GM18907 (cell line): ENCODE measurements at regions not wholly inside any gene's neighbourhood (a gene's known extent, or its start where the extent isn't known, plus 50 kb on each side); places are given as distances from the start of the nearest gene placed in this dataset.

Experiments used
- ATAC-seq: cut with Tn5 transposase; IDR thresholded peaks from one replicate; pipeline ENCODE4 v1.9.1; 2021; ENCODE audit warnings: mild to moderate bottlenecking, moderate library complexity; ENCODE audit not compliant: unreplicated experiment

DNA sequence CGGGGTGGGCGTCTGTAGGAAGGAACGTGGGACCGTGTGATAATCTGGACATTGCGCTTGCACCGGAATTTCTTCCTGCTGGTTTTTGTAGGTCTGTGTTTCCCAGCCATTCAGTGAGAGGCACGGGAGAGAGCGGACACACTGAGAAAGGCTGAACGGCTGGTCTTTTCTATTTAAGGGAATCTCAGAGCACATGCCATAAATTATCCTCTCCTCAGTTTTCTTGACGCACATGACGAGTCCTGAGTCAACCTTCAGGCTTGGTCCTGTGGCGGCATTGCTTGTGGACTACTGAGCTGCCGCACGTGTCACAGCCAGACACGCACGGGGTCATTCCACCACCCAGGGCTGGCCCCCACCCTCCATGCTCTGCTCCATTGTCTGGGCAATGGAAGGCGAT, 519.3 kb upstream of the ID2 start:
- no peak for ATAC-seq

DNA sequence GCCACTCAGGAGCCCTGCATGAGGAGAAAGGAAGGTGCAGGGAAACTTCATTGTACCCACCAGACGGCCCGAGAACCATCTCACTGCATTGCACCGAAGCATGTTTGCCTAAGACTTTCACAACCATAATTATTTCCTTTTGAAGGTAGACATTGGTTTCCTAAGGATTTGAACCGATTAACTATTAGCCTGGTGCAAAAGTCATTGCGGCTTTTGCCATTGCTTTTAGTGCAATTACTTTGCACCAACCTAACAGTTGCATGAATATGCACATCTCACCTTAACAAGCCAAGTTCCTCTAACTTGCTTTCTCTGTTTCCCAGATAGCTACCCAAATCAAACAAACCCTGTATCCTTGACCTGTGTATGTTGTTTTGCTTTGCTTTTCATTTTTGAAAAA, 516.3 kb upstream of the ID2 start:
- ATAC-seq = no peak

- no peak for ATAC-seq
Measured at GRCh38 chr2:8168022-8168717, 513.7 kb upstream of the ID2 start.

DNA sequence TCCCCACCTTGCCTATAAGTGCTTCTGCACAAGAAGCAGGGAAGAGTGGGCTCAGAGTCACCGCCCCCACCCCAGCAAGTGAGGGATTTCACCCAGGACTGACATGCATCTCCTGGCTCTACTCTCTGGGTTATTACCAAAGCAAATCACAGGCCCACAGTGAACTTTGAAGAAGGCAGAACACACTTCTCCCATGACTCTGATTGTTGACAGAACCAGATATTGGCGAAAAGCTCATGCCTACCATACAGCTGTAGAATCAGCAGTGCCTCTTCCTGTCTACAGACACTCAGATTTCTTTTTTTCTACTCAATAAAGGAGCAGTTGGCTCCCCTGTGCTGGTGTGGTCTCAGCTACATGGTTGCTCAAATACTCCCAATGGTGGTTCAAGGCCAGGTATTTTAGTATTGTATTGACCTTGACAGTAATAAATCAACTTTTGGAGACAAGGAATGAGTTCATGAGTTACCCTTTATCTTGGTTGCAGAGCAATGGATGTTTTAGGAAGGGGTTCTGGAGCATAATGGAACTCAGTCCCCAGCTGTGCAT, 512.9 kb upstream of the ID2 start:
- no peak for ATAC-seq

DNA sequence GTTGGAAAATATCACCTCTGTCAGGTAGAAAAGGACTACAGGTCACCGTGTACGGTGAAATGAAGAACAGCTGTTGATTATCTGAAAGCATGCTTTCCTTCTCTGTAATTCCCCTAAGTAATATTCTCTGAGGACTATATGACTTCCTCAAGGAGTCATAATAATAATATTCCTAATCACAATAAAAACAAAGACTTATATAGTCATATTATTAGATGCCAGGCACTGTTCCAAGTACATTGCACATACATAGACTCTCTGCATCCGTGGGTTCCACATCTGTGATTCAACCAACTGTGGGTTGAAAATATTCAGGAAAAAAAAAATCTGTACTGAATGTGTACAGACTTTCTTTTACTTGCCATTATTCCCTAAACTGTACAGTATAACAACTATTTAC, 512.4 kb upstream of the ID2 start:
- no peak for ATAC-seq

- no peak for ATAC-seq
Measured at GRCh38 chr2:8170552-8171327, 511.1 kb upstream of the ID2 start.

GRCh38 chr2:8171608-8172007, 510.2 kb upstream of the ID2 start:
- no peak for ATAC-seq

DNA sequence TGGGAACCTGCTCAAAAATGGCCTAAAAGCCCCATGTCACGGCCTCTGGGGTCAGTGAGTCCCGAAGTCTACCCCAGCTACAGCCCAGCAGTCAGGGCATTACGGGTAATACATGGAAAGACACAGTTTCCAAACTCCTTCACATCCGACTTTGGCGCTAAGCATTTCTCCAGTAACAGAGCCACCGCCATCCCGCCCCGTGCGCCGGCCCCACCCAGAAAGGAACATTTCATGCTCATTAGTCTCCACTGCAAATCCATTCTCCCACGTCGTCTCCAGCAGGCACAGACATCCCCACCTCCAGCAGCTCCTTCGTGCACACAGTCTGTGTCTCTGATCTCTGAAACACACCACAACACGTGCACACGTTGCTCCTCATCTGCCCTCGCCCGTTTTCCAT, 509.2 kb upstream of the ID2 start:
- ATAC-seq = no peak

DNA sequence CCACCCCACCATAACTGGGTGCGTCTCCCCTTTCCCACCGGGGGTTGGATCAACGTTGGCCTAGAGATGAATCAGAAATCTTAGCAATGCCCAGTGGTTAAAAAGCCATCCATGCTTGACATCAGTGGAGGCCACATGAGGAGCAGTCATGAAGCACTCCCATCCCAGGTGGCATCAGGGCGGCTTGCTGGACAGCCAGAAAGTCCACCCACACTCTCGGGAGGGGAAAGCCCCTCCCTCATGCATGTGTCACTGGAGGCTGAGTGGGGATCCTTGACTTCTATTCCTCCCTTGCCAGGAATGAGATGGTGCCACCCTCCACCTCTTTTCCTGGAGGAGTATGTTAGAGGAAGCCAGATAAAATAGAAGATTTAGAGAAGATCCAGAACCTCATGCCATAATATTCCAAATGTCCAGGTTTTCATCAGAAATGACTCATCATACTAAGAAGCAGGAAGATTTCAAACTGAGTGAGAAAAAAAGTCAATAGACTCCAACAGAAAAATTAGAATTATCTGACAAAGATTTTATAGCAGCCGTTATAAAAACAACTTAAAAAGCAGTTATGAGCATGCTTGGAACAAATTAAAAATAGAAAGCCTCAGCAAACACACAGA, 507.1 kb upstream of the ID2 start:
- no peak for ATAC-seq

GRCh38 chr2:8176887-8177286, 505.0 kb upstream of the ID2 start:
- ATAC-seq = no peak

DNA sequence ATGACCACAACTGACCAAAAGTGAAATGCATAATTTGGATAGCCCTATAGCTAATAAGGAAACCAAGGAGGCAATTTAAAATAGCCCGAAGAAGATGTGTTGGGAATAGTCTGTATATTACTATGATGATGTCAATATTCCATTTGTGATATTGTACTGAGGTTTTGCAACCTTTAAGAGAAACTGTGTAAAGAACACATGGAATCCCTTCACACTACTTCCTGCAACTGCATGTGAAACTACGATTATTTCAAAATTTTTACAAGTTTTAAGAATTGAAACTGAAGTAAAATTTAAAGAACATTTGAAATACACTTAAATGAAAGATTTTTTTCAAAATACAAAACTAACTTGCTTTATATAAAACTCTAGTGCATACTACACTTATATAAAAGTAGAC, 504.3 kb upstream of the ID2 start:
- no peak for ATAC-seq

GRCh38 chr2:8178911-8179310, 502.9 kb upstream of the ID2 start:
- no peak for ATAC-seq

DNA sequence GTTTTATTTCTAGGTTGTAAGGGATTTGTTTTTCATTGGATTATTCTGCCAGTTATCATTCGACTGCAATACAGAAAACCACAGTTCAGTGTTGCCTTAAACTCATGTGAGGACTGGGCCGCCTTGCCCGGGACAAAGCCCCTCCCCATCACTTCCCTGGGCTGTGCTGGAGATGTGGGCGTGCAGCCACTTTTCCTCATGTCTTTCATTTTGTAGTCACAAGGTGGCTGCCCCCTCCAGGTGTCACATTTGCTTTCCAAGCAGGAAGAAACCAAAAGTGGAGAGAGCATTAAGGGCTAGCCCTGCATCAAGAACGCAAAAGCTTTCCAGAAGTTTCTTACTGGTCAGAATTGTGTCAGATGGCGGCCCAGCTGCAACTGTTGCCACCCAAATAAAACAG, 492.5 kb upstream of the ID2 start:
- no peak for ATAC-seq

GRCh38 chr2:8190279-8190678, 491.6 kb upstream of the ID2 start:
- no peak for ATAC-seq

DNA sequence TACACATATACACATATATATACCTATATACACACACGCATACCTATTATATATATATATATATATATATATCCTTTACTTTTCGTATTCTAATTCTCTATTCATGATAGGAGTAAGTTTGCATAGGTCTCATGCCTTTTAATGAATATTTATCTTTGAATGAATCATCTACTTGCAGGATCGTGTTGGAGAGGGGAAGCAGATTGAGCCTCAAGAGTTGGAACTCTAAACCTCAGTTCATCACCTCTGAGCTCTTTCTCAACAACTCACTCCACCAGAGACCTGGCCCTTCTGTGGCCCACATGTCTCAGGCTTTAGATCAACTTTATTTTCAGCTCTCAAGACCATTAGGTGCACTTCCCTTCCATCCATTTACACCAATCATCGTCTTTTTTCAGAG, 490.4 kb upstream of the ID2 start:
- no peak for ATAC-seq

DNA sequence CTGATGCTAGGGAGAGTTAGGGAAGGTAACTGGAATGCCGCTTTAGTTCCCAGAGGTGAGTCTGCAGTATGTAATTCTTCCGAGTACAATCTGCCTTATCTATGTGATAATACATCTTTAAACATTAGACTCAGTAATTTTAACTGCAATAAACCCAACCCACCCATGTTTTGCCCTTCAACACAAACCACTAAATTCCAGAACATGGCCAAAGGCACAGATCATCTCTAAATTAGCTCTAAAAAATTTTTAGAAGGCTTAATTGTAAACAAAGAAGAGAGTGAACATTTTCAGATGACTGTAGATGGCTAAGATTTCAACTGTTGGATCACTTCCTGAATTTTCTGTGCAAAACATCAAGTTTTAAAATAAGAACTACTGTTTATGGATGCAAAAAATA, 488.7 kb upstream of the ID2 start:
- ATAC-seq = no peak

- ATAC-seq = no peak
Measured at GRCh38 chr2:8193686-8194615, 487.9 kb upstream of the ID2 start.

DNA sequence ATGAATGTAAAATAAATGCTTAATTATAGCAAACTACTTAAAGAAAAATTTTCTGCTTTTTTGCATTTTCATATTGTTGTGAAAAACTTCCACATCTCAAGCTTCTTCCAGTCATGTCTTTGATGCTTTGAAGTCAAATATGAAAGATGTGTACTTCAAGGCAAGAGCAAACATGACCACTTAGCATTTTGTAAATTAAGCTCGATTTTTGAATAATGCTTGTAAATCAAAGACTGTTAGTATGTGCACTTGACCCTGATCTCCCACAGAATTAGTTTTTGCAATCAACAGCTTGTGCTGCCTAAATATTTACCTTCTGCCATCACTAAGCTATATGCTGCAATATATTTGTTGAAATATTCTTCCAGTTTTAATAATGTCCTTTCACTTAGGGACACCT, 486.1 kb upstream of the ID2 start:
- no peak for ATAC-seq

GRCh38 chr2:8196316-8196715, 485.5 kb upstream of the ID2 start:
- ATAC-seq = no peak

DNA sequence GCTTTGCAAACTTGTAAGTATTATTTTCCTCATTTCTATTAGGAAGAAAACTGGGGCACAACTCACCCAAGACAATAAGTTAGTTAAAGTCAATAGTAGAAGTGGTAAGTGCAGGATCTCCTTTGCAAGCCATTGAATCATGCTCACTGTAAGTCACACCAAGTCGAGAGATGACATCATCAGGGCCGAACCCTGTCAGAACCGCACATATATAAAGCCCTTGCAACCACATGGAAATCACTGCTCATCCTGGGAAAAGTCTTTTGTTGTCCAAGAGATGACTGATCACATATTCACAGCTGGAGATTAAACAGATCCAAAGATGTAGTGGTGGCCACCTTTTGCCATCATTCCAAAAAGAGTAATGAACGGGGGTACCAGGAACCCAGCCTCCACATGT, 484.8 kb upstream of the ID2 start:
- ATAC-seq = no peak

DNA sequence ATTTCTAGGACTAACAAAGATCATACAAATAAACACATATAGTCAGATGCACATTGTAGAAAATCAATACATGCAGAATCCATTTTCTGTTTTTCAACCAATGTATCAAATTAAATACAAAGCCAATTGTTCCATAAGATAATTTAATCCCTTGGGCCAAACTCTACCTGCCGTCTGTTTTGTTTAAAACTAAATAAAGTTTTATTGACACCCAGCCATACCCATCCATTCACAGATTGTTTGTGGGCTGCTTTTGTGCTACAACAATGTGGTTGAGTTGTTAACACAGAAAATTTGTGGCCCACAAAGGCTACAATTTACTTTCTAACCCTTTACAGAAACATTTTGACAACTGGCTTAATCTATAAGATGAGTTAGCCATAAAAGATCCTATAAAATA, 484.0 kb upstream of the ID2 start:
- no peak for ATAC-seq
